Erythroblast (primary cell): ENCODE measurements at regions not wholly inside any gene's neighbourhood (a gene's known extent, or its start where the extent isn't known, plus 50 kb on each side); places are given as distances from the start of the nearest gene placed in this dataset.

ENCODE experiments used
- GATA1 ChIP-seq: IDR thresholded peaks from 2 replicates; pipeline ENCODE4 v1.6.1; 2011; ENCODE audit warnings: low read depth, mild to moderate bottlenecking, control low read depth, low read length, moderate library complexity
- POLR2A ChIP-seq: IDR thresholded peaks from 2 replicates; pipeline ENCODE4 v1.6.1; 2011; ENCODE audit warnings: mild to moderate bottlenecking, low read length

GRCh38 chr6:169881976-169882375 is 130.6 kb downstream of the ERMARD start:
- TF ChIP-seq POLR2A, result no peak
- TF ChIP-seq GATA1, result no peak
